ENCODE measurements at regions not wholly inside any gene's neighbourhood (a gene's known extent, or its start where the extent isn't known, plus 50 kb on each side); places are given as distances from the start of the nearest gene placed in this dataset.
"Not testable (repeated sequence)": the region's sequence is repeated elsewhere in the genome, so short reads cannot be mapped to it uniquely, and the experiment has no call there.

- FAIRE-seq = no peak
- no peak for DNase-seq (ENCODE audit: low spot score in 2 of 2)
Measured at GRCh38 chr9:22170556-22170955, 161.5 kb upstream of the CDKN2B start.

- DNase-seq (ENCODE audit: low spot score in 2 of 2) (no peak), FAIRE-seq (no peak)
Measured at GRCh38 chr9:22170990-22171670, 162.0 kb upstream of the CDKN2B start.

- DNase-seq (ENCODE audit: low spot score in 2 of 2) = no peak
- no peak for FAIRE-seq
Measured at GRCh38 chr9:22171691-22172090, 162.6 kb upstream of the CDKN2B start.

- FAIRE-seq (no peak), DNase-seq (ENCODE audit: low spot score in 2 of 2) (no peak)
Measured at GRCh38 chr9:22173908-22174307, 164.8 kb upstream of the CDKN2B start.

- FAIRE-seq = no peak
- no peak for DNase-seq (ENCODE audit: low spot score in 2 of 2)
Measured at GRCh38 chr9:22175972-22176545, 167.0 kb upstream of the CDKN2B start.

GRCh38 chr9:22181021-22181420, 171.9 kb upstream of the CDKN2B start:
- DNase-seq (ENCODE audit: low spot score in 2 of 2); FAIRE-seq: not testable (repeated sequence)

GRCh38 chr9:22189471-22189870, 180.4 kb upstream of the CDKN2B start:
- FAIRE-seq = no peak
- DNase-seq (ENCODE audit: low spot score in 2 of 2) = no peak

GRCh38 chr9:22197000-22197399, 187.9 kb upstream of the CDKN2B start:
- not testable (repeated sequence) for FAIRE-seq; DNase-seq (ENCODE audit: low spot score in 2 of 2)

- no peak for FAIRE-seq
- DNase-seq (ENCODE audit: low spot score in 2 of 2) = no peak
Measured at GRCh38 chr9:22198681-22199080, 189.6 kb upstream of the CDKN2B start.

- no peak for DNase-seq (ENCODE audit: low spot score in 2 of 2)
- FAIRE-seq = no peak
Measured at GRCh38 chr9:22201256-22201655, 192.2 kb upstream of the CDKN2B start.

- no peak for DNase-seq (ENCODE audit: low spot score in 2 of 2)
- FAIRE-seq = no peak
Measured at GRCh38 chr9:22203371-22204138, 194.4 kb upstream of the CDKN2B start.

- DNase-seq (ENCODE audit: low spot score in 2 of 2) = no peak
- no peak for FAIRE-seq
Measured at GRCh38 chr9:22204240-22204639, 195.1 kb upstream of the CDKN2B start.

- no peak for FAIRE-seq
- no peak for DNase-seq (ENCODE audit: low spot score in 2 of 2)
Measured at GRCh38 chr9:22206833-22207232, 197.7 kb upstream of the CDKN2B start.

- no peak for DNase-seq (ENCODE audit: low spot score in 2 of 2)
- no peak for FAIRE-seq
Measured at GRCh38 chr9:22208846-22209585, 199.9 kb upstream of the CDKN2B start.

- no peak for DNase-seq (ENCODE audit: low spot score in 2 of 2)
- no peak for FAIRE-seq
Measured at GRCh38 chr9:22210262-22210661, 201.2 kb upstream of the CDKN2B start.

GRCh38 chr9:22210936-22211335, 201.8 kb upstream of the CDKN2B start:
- no peak for DNase-seq (ENCODE audit: low spot score in 2 of 2)
- FAIRE-seq = no peak

- FAIRE-seq = no peak
- DNase-seq (ENCODE audit: low spot score in 2 of 2) = no peak
Measured at GRCh38 chr9:22211588-22212360, 202.7 kb upstream of the CDKN2B start.

- FAIRE-seq = no peak
- no peak for DNase-seq (ENCODE audit: low spot score in 2 of 2)
Measured at GRCh38 chr9:22214021-22214420, 204.9 kb upstream of the CDKN2B start.

- no peak for FAIRE-seq
- DNase-seq (ENCODE audit: low spot score in 2 of 2) = no peak
Measured at GRCh38 chr9:22214497-22215031, 205.5 kb upstream of the CDKN2B start.

GRCh38 chr9:22215521-22215920, 206.4 kb upstream of the CDKN2B start:
- DNase-seq (ENCODE audit: low spot score in 2 of 2) (no peak), FAIRE-seq (no peak)

All from frontal cortex (tissue), 3 donors.